DND-41 (cell line): ENCODE measurements at regions not wholly inside any gene's neighbourhood (a gene's known extent, or its start where the extent isn't known, plus 50 kb on each side); places are given as distances from the start of the nearest gene placed in this dataset.

Experiments
- ATAC-seq: fragments of 200-7000 bp; cut with Tn5 transposase; 3 replicates; pipeline ENCODE4 v1.9.1; 2021; ENCODE audit warnings: low read depth; ENCODE audit not compliant: insufficient read depth
- DNase-seq: peaks from one replicate; pipeline ENCODE4 v3.0.0-alpha.2; 2020
- H2AFZ ChIP-seq: 2 replicates; pipeline ENCODE4 v1.6.0; 2012; ENCODE audit warnings: low read depth, low read length
- H3K27ac ChIP-seq: 2 replicates; pipeline ENCODE4 v1.5.1; 2012; ENCODE audit warnings: low read length, inconsistent platforms
- H3K27me3 ChIP-seq: fragments of 200-600 bp; sonication (generic); 2 replicates; pipeline ENCODE4 v1.6.0; 2012; ENCODE audit warnings: low read length, mild to moderate bottlenecking, inconsistent platforms; ENCODE audit not compliant: insufficient read depth, poor library complexity
- H3K36me3 ChIP-seq: 2 replicates; pipeline ENCODE4 v1.5.1; 2012; ENCODE audit warnings: low read length, inconsistent platforms; ENCODE audit not compliant: insufficient read depth
- H3K4me1 ChIP-seq: 2 replicates; pipeline ENCODE4 v1.5.1; 2012; ENCODE audit warnings: mild to moderate bottlenecking, low read length; ENCODE audit not compliant: insufficient read depth
- H3K4me2 ChIP-seq: 2 replicates; pipeline ENCODE4 v1.6.0; 2012; ENCODE audit warnings: mild to moderate bottlenecking, moderate library complexity, low read length, inconsistent platforms; ENCODE audit not compliant: insufficient read depth
- H3K4me3 ChIP-seq, 2 experiments: fragments of 200-600 bp in 1 of 2; shearing (Covaris generic) in 1 of 2; 2 replicates each; pipeline ENCODE4 v1.5.1; 2012 to 2016; ENCODE audit warnings: inconsistent platforms in 2 of 2, low read length in 2 of 2, mild to moderate bottlenecking in 2 of 2, low read depth in 1 of 2, moderate library complexity in 1 of 2
- H3K79me2 ChIP-seq: 2 replicates; pipeline ENCODE4 v1.6.0; 2012; ENCODE audit warnings: low read length, inconsistent platforms; ENCODE audit not compliant: insufficient read depth
- H3K9ac ChIP-seq: 2 replicates; pipeline ENCODE4 v1.6.0; 2012; ENCODE audit warnings: low read depth, mild to moderate bottlenecking, inconsistent platforms, low read length, moderate library complexity
- H3K9me3 ChIP-seq: 2 replicates; pipeline ENCODE4 v1.5.1; 2012; ENCODE audit warnings: low read length, moderate library complexity, mild to moderate bottlenecking, inconsistent platforms; ENCODE audit not compliant: insufficient read depth, severe bottlenecking
- H4K20me1 ChIP-seq: 2 replicates; pipeline ENCODE4 v1.6.0; 2012; ENCODE audit warnings: low read length; ENCODE audit not compliant: insufficient read depth
- EZH2 ChIP-seq: IDR thresholded peaks from 3 replicates; pipeline ENCODE4 v1.6.1; 2012; ENCODE audit warnings: borderline replicate concordance, low read depth, mild to moderate bottlenecking, moderate library complexity, low read length, inconsistent platforms; ENCODE audit not compliant: severe bottlenecking
- TF ChIP-seq, protein P1 (sequence below): IDR thresholded peaks from 2 replicates; pipeline ENCODE4 v1.5.1; 2012; ENCODE audit warnings: borderline replicate concordance, low read length, moderate library complexity, mild to moderate bottlenecking; ENCODE audit not compliant: poor library complexity, severe bottlenecking; ENCODE audit errors: extremely low read depth

DNA sequence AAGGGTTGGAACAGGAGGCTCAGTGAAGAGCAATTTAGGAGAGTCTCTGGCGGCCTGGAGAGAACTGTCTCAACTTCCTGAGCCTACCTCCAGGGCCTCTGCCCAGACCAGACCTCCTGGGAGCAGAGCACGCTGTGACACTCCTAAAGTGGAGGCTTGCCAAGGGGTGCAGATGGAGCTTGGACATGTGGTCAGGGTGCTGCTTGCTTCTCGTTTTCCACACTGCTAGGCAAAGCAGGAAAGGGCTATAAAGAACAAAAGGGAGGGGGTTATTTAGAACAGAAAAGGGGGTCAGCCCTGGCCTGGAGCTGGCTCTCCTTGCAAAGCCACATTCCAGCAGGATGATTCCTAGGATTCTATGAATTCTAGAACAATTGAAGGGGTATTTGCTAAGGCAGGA, 145.7 kb upstream of the GGTLC1 start:
- Histone ChIP-seq H2AFZ (no peak overlapping the region), H3K4me3 (no peak overlapping the region), H3K27me3 (no peaks in the 10 kb centered on the region), H3K27ac (no peak overlapping the region), H3K9me3 (no peaks in the 10 kb centered on the region), H3K79me2 (no peaks in the 10 kb centered on the region), H3K36me3 (no peaks in the 10 kb centered on the region), H3K4me2 (no peak overlapping the region), H4K20me1 (no peaks in the 10 kb centered on the region), H3K4me1 (peaks cover 10% of the 10 kb centered on the region), H3K9ac (no peak overlapping the region)
- ATAC-seq (no peak), DNase-seq (no peak)
- TF ChIP-seq, protein P1, sequence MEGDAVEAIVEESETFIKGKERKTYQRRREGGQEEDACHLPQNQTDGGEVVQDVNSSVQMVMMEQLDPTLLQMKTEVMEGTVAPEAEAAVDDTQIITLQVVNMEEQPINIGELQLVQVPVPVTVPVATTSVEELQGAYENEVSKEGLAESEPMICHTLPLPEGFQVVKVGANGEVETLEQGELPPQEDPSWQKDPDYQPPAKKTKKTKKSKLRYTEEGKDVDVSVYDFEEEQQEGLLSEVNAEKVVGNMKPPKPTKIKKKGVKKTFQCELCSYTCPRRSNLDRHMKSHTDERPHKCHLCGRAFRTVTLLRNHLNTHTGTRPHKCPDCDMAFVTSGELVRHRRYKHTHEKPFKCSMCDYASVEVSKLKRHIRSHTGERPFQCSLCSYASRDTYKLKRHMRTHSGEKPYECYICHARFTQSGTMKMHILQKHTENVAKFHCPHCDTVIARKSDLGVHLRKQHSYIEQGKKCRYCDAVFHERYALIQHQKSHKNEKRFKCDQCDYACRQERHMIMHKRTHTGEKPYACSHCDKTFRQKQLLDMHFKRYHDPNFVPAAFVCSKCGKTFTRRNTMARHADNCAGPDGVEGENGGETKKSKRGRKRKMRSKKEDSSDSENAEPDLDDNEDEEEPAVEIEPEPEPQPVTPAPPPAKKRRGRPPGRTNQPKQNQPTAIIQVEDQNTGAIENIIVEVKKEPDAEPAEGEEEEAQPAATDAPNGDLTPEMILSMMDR: no peak
- TF ChIP-seq EZH2: no peak

DNA sequence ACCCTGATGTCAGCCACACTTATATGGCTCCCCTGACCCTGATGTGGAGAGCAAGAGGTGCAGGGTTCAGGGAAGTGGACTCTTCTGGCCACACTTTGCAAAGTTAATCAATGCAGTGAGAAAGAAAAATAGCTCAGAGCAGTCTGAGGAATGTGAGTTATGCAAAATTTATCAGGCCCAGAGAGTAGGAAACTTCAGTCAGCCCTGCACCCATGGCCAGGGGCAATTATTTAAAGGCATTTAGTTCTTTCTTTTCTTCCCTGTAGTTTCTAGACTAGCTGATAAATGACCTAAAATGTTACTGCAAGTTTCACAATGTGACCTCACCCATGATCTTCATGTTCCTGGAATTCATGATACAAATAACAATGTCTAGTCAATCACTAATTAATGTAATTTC, 143.7 kb upstream of the GGTLC1 start:
- TF ChIP-seq, protein P1: no peak
- TF ChIP-seq EZH2: no peak
- H3K27ac ChIP-seq: no peak overlapping the region

DNA sequence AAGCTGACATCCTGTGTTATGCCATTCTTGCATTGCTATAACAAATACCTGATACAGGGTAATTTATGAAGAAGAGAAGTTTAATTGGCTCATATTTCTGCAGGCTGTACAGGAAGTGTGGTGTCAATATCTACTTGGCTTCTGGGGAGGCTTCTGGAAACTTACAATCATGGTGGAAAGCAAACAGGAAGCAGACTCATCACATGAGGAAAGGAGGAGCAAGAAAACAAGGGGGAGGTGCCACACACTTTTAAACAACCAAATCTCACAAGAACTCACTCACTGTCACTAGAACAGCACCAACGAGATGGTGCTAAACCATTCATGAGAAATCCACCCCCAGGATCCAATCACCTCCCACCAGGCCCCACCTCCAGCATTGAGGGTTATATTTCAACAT, 143.1 kb upstream of the GGTLC1 start:
- ATAC-seq (no peak), DNase-seq (no peak)
- no peaks in the 10 kb centered on the region for H4K20me1 ChIP-seq
- H3K36me3 ChIP-seq: no peaks in the 10 kb centered on the region
- no peaks in the 10 kb centered on the region for H3K27me3 ChIP-seq
- H2AFZ ChIP-seq: peak overlapping the region; percentile 28; the same call in 1 of the 2 replicates
- no peak overlapping the region for H3K27ac ChIP-seq
- H3K4me2 ChIP-seq: no peak overlapping the region
- H3K9me3 ChIP-seq: no peaks in the 10 kb centered on the region
- TF ChIP-seq, protein P1: no peak
- no peak for TF ChIP-seq EZH2
- H3K9ac ChIP-seq: no peak overlapping the region
- H3K4me1 ChIP-seq: peaks cover 10% of the 10 kb centered on the region
- H3K79me2 ChIP-seq: no peaks in the 10 kb centered on the region
- no peak overlapping the region for H3K4me3 ChIP-seq

More for the DNA sequence above, 143.7 kb upstream of the GGTLC1 start:
- no peak for DNase-seq
- Histone ChIP-seq H3K4me2 (no peak overlapping the region), H3K79me2 (no peaks in the 10 kb centered on the region), H3K9me3 (no peaks in the 10 kb centered on the region), H2AFZ (no peak overlapping the region), H3K4me3 (no peak overlapping the region), H4K20me1 (no peaks in the 10 kb centered on the region), H3K9ac (no peak overlapping the region), H3K4me1 (peaks cover 10% of the 10 kb centered on the region), H3K36me3 (no peaks in the 10 kb centered on the region), H3K27me3 (no peaks in the 10 kb centered on the region)
- ATAC-seq: no peak

DNA sequence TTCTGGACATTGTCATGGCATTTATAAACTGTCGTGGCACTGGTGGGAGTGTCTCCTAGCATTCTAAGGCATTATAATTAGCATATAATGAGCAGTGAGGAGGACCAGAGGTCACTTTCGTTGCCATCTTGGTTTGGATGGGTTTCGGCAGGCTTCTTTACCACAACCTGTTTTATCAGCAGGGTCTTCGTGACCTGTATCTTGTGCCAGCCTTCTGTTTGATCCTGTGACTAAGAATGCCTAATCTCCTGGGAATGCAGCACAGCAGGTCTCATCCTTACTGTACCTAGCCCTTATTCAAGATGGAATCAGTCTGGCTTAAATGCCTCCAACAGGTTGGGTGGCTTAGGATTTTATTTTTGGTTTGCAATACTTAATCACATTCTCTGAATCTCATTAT, 142.7 kb upstream of the GGTLC1 start:
- Histone ChIP-seq H3K4me2 (no peak overlapping the region), H3K4me1 (peaks cover 10% of the 10 kb centered on the region), H3K36me3 (no peaks in the 10 kb centered on the region), H3K9ac (no peak overlapping the region), H3K27me3 (no peaks in the 10 kb centered on the region), H4K20me1 (no peaks in the 10 kb centered on the region), H3K27ac (no peak overlapping the region), H3K4me3 (no peak overlapping the region), H2AFZ (peak overlapping the region; percentile 28; the same call in 1 of the 2 replicates), H3K79me2 (no peaks in the 10 kb centered on the region), H3K9me3 (no peaks in the 10 kb centered on the region)
- TF ChIP-seq, protein P1: no peak
- TF ChIP-seq EZH2: no peak
- DNase-seq (no peak), ATAC-seq (no peak)
